ENCODE measurements at regions not wholly inside any gene's neighbourhood (a gene's known extent, or its start where the extent isn't known, plus 50 kb on each side); places are given as distances from the start of the nearest gene placed in this dataset.

DNA sequence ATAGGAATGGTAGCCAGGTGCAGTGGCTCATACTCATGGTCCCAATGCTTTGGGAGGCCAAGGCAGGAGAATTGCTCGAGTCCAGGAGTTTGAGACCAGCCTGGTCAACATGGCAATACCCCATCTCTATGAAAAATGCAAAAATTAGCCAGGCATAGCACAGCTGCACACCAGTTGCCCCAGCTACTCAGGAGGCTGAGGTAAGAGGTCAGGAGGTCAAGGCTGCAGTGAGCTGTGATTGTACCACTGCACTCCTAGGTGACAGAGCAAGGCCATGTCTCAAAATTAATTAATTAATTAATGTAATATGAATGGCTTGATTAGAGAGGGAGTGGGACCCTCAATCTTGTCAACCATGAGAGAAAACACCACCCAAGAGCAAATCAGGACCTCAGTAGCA is 198.7 kb upstream of the DUSP10 start:
- no peak for DNase-seq

- no peak for DNase-seq
These were observed 197.7 kb upstream of the DUSP10 start for GRCh38 chr1:221939607-221940006.

- DNase-seq, result no peak
These were observed 195.5 kb upstream of the DUSP10 start for GRCh38 chr1:221937155-221937953.

DNA sequence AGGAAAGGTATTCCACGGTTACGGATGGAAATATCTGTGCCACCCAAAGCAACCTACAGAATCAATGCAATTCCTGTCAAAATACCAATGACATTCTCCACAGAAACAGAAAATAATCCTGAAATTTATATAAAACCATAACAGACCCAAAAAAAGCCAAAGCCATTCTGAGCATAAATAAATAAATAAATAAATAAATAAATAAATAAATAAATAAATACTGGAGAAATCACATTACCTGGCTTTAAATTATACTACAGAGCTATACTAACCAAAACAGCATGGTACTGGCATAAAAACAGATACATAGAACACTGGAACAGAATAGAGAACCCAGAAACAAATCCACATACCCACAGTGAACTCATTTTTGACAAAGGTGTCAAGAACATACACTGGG is 191.9 kb upstream of the DUSP10 start:
- no peak for DNase-seq

DNA sequence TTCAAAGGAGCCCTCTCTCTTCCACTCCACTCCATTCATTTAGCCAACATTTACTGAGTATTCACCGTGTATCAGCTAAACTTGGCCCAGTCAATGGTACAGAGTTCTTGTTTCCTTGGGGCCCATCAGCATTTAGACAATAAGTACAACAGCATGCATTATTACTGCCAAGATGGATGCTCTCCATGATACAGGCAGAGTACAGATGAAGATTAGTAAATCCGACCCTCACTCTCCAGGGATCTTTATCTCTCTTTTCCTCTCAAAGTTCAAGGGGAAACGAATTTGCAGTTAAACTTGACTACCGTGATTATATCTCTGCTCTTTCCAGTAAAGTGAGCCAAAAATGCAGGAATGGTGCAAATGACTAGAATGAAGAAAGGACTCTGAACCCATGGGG is 184.6 kb upstream of the DUSP10 start:
- no peak for DNase-seq

- DNase-seq, result no peak
These were observed 184.1 kb upstream of the DUSP10 start for GRCh38 chr1:221925947-221926346.

DNA sequence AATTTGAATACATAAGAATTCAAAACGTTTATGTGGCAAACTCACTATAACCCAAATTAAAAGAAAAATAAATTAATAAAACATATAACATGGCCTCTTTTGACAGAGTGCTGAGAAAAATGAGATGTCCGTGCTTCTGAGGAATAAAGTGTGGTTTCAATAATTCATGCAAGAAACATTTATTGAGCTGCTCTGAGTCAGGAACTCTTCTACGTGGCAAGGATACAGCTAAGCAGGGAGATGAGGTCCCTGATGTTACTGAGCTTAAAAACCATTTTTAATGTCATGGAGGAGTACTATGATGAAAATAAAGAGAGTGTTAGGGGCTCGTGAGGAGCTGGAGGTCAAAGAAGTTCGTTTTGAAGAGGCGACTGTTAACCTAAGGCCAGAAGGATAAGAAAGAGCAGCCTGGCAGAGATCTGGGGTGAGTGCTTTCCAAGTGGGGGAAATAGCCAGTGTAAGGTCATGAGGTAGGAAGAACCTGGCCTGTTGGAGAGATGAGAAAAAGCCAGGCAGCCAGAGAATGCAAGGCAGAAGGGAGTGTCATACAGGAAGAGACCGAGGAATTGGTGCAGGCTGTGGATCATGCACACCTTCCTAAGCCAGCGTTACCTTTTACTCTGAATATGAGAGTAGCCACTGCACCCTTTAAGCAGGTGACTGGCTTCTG is 182.2 kb upstream of the DUSP10 start:
- DNase-seq, result no peak

- no peak for DNase-seq
These were observed 180.0 kb upstream of the DUSP10 start for GRCh38 chr1:221921936-221922335.

GRCh38 chr1:221919743-221920142 is 177.9 kb upstream of the DUSP10 start:
- DNase-seq, result no peak

- no peak for DNase-seq
These were observed 177.5 kb upstream of the DUSP10 start for GRCh38 chr1:221919341-221919740.

- no peak for DNase-seq
These were observed 174.3 kb upstream of the DUSP10 start for GRCh38 chr1:221916176-221916575.

DNA sequence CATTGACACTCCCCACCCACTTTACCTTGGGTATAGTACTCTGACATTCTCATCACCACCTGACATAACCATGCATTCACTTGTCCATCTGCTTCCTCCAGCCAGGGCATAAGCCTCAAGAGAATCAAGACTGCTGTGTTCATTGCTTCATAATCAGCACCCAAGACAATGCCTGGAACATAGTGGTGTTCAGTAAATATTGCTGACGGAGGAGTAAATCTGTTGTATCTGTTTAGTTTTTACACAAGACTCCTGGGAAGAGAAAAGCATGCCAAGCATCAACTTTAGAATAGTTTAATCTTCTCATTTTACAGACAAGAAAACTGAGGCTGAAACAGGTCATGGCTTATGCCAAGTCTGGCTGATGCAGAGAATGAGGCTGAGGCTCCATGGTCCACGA is 173.9 kb upstream of the DUSP10 start:
- no peak for DNase-seq

DNA sequence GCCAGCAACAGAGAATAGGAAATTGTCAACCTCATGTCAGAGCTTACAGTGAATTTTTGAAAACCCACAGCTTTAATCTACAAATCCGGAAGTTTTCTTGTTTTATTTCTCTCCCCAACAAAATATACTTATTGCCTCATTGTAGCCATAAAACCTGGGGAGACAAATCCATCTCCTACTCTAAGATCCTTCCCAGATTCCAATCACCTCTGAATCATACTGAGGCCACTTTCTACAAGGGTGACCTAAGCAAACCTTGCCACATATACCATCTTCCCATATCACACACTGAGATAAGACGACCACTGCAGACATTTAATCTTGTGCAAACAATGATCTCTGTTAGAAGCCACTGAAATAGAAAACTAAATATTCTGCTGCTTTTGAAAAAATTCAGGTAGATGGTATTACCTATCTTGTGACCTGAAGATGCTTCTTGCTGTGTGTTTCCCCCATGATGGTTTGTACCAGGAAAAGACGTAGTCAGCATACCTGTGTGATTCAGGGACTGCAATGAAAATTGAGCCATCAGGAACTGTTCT is 171.5 kb upstream of the DUSP10 start:
- no peak for DNase-seq

GRCh38 chr1:221912230-221912629 is 170.3 kb upstream of the DUSP10 start:
- DNase-seq, result no peak

GRCh38 chr1:221911714-221912113 is 169.8 kb upstream of the DUSP10 start:
- DNase-seq, result no peak

DNA sequence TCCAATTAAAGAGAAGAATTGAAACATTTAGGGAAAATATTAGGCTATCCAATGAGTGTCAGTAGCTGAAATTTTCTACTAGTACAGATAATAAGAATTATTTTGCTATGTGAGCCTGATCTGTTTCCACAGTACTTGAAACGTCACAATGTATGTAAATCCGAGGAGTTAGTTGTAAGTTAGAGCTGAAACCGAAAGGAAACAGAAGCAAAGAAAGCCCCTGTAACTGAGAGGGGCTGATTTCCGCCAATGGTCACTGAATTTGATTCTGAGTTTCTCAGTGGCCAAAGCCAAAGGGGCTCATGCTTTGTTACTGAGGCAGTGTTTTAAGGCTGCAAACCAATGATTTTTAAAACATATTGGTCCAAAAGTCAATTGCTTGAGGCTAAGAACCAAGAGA is 168.3 kb upstream of the DUSP10 start:
- DNase-seq, result no peak

- DNase-seq, result no peak
These were observed 166.7 kb upstream of the DUSP10 start for GRCh38 chr1:221908573-221908972.

- DNase-seq, result no peak
These were observed 165.5 kb upstream of the DUSP10 start for GRCh38 chr1:221907166-221907932.

GRCh38 chr1:221905802-221906201 is 163.9 kb upstream of the DUSP10 start:
- DNase-seq, result no peak

- DNase-seq, result no peak
These were observed 162.4 kb upstream of the DUSP10 start for GRCh38 chr1:221904319-221904718.

DNA sequence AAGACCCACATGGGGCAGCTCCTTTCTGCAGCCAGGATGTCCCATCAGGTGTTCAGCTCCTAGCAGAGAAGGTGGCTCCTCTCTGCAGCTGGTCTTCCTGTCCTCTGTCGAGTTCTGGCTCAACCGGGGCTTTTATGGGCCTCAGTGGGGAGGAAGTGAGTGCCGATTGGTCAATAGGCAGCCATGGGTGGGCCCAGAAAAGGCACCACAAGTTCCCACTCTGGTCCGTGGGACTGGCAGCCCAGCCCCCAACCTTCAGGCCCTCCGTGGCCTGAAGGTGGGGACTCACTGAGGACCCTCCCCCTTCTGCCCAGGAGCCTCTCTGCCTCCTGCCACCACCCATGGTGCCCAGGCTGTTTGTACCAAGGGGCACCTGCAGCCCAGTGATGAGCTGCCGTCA is 161.7 kb upstream of the DUSP10 start:
- no peak for DNase-seq

DNA sequence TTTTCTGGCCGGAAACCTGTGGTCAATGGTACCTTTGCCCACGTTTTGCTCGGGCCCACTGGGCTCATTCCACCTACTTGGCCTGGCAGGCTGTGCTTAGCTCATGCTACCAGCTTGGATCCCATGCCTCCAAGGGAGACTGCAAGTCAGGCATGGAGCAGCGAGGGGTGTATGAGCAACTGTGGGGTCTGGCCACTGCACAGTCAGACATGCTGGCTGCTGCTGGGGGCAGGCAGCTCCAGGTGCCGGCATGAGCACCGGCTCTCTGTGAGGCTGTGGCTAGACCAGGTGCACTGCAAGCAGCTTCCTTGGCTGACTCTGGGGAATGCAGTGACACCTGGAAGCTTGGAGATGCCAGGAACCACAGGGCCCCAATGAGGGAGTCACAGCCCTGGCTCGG is 161.1 kb upstream of the DUSP10 start:
- no peak for DNase-seq

DNA sequence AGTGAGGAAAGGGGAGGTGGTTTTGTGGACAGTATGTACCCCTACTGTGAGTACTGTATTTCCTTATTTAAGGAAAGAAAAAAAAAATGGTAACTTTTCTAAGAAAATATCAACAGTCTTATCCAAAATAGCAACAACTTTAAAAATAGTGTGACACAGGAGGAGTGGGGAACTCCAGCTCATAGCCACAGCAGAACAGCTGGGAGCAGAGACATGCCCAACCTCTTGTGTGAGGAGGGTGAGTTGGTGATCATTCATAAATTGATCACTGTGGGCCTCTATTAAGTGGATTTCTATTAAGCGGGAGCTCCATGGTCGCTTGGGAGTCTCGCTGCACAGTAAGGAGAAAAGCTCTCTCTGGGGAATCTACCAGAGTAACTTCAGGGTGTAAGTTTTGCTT is 158.8 kb upstream of the DUSP10 start:
- DNase-seq, result no peak

DNA sequence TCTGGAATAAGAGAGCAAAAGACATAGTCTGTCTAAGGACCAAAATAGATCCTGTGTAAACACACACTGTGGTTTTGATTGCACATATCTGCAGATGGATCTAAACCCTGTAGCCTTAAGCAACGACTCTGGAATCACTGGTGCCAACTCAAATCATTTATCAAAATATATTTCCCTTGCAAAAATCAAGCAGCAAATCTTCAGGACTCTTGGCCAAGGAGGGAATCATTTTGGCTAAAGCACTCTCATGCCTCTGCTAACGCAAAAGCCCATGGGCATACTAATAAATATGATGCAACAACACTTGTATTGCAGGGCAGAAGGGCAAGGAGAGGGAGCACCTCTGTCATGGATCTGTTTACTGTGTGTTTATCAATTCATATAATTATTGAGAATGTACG is 155.4 kb upstream of the DUSP10 start:
- no peak for DNase-seq

Data from CD4-positive, alpha-beta T cell treated with Interleukin-17A for 1 hour (primary cell).